Suprapubic skin (tissue), 3 donors: ENCODE measurements at regions not wholly inside any gene's neighbourhood (a gene's known extent, or its start where the extent isn't known, plus 50 kb on each side); places are given as distances from the start of the nearest gene placed in this dataset.

ENCODE experiments used
- EP300 ChIP-seq: sonication (generic); formaldehyde crosslinking; IDR thresholded peaks from one replicate; pipeline ENCODE4 v1.6.1; 2017; ENCODE audit warnings: antibody characterized with exemption
- TF ChIP-seq, protein P1 (sequence below), 2 donors: fragments of 200-600 bp in 1 of 2; fragments of 450-650 bp in 1 of 2; sonication (generic) in 1 of 2; IDR thresholded peaks; one replicate each; pipeline ENCODE4 v1.5.1; 2016 to 2019; ENCODE audit warnings: antibody characterized with exemption in 2 of 2, mild to moderate bottlenecking in 1 of 2, moderate library complexity in 1 of 2

DNA sequence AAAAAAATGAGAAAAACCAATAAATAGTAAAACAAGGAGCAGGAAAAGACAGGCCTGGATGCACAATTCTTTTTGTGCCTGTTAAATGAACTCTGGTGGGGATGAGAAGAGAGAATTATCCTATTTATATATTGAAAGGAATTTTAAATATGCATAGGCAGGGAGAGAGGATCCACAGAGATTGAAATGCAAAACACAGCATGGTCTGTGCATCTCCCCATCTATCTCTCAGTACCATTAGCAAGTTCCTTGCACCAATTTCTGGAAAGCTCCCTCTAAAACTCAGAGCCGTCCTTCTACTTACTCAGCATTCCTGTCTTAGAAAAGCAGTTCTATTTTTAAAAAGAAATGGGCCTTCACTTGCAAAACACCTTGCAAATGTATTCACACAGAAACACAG, 502.3 kb upstream of the KLHL29 start:
- TF ChIP-seq, protein P1, sequence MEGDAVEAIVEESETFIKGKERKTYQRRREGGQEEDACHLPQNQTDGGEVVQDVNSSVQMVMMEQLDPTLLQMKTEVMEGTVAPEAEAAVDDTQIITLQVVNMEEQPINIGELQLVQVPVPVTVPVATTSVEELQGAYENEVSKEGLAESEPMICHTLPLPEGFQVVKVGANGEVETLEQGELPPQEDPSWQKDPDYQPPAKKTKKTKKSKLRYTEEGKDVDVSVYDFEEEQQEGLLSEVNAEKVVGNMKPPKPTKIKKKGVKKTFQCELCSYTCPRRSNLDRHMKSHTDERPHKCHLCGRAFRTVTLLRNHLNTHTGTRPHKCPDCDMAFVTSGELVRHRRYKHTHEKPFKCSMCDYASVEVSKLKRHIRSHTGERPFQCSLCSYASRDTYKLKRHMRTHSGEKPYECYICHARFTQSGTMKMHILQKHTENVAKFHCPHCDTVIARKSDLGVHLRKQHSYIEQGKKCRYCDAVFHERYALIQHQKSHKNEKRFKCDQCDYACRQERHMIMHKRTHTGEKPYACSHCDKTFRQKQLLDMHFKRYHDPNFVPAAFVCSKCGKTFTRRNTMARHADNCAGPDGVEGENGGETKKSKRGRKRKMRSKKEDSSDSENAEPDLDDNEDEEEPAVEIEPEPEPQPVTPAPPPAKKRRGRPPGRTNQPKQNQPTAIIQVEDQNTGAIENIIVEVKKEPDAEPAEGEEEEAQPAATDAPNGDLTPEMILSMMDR (IDR thresholded peaks at IDR 0.05) = no peak
- TF ChIP-seq EP300 = no peak
